ENCODE measurements at regions not wholly inside any gene's neighbourhood (a gene's known extent, or its start where the extent isn't known, plus 50 kb on each side); places are given as distances from the start of the nearest gene placed in this dataset.

GRCh38 chr12:97404093-97404492, 58.5 kb upstream of the RMST start:
- Histone ChIP-seq H3K36me3 (no peaks in the 10 kb centered on the region), H3K4me3 (no peak overlapping the region), H3K27me3 (no peaks in the 10 kb centered on the region), H3K9me3 (no peaks in the 10 kb centered on the region), H3K4me1 (no peaks in the 10 kb centered on the region), H3K27ac (no peak overlapping the region)
- DNase-seq (ENCODE audit: low spot score in 2 of 2), result no peak
- TF ChIP-seq CTCF (IDR thresholded peaks at IDR 0.05), result no peak
- intact Hi-C loops (cut with DNase I), result no loop called here

- DNase-seq (ENCODE audit: low spot score in 2 of 2), result no peak
- Histone ChIP-seq H3K9me3 (no peaks in the 10 kb centered on the region), H3K36me3 (no peaks in the 10 kb centered on the region), H3K27me3 (no peaks in the 10 kb centered on the region), H3K4me1 (no peaks in the 10 kb centered on the region), H3K4me3 (no peak overlapping the region), H3K27ac (no peak overlapping the region)
- peak in 2 of 3 experiments; percentile 47 to 48 for TF ChIP-seq CTCF (IDR thresholded peaks at IDR 0.05)
- intact Hi-C loops (cut with DNase I), result no loop called here
Observed at GRCh38 chr12:97404543-97404942, 58.1 kb upstream of the RMST start.

GRCh38 chr12:97408363-97408762, 54.2 kb upstream of the RMST start:
- intact Hi-C loops (cut with DNase I), result no loop called here
- H3K27ac ChIP-seq, result no peak overlapping the region
- H3K27me3 ChIP-seq, result no peaks in the 10 kb centered on the region
- H3K36me3 ChIP-seq, result no peaks in the 10 kb centered on the region
- DNase-seq (ENCODE audit: low spot score in 2 of 2), result no peak
- H3K4me3 ChIP-seq, result no peak overlapping the region
- TF ChIP-seq CTCF (IDR thresholded peaks at IDR 0.05), result no peak
- H3K9me3 ChIP-seq, result no peaks in the 10 kb centered on the region
- no peaks in the 10 kb centered on the region for H3K4me1 ChIP-seq

- Histone ChIP-seq H3K9me3 (no peaks in the 10 kb centered on the region), H3K36me3 (no peaks in the 10 kb centered on the region), H3K27ac (no peak overlapping the region), H3K4me1 (no peaks in the 10 kb centered on the region), H3K27me3 (no peaks in the 10 kb centered on the region), H3K4me3 (no peak overlapping the region)
- no peak for DNase-seq (ENCODE audit: low spot score in 2 of 2)
- TF ChIP-seq CTCF (IDR thresholded peaks at IDR 0.05), result no peak
- intact Hi-C loops (cut with DNase I), result no loop called here
Observed at GRCh38 chr12:97411341-97411740, 51.3 kb upstream of the RMST start.

Measured in ascending aorta (tissue), 2 donors.